SK-N-SH treated with all-trans-retinoic acid at 6 μM for 48 hours (cell line): ENCODE measurements at regions not wholly inside any gene's neighbourhood (a gene's known extent, or its start where the extent isn't known, plus 50 kb on each side); places are given as distances from the start of the nearest gene placed in this dataset.

Experiments
- ATAC-seq: fragments of 200-7000 bp; cut with Tn5 transposase; 3 replicates; pipeline ENCODE4 v1.9.1; 2020; ENCODE audit warnings: mild to moderate bottlenecking, moderate library complexity
- CREB5 ChIP-seq: fragments of 250-450 bp; sonication (Bioruptor Pico); IDR thresholded peaks from 2 replicates; pipeline ENCODE4 v1.5.1; 2020; ENCODE audit warnings: low read depth, mild to moderate bottlenecking, moderate library complexity
- CSDC2 ChIP-seq: fragments of 250-450 bp; sonication (Bioruptor Pico); IDR thresholded peaks from 2 replicates; pipeline ENCODE4 v1.5.0; 2020; ENCODE audit warnings: mild to moderate bottlenecking, moderate library complexity
- CSRNP3 ChIP-seq: fragments of 250-450 bp; sonication (Bioruptor Pico); IDR thresholded peaks from 2 replicates; pipeline ENCODE4 v1.5.1; 2021; ENCODE audit warnings: mild to moderate bottlenecking, moderate library complexity
- ESRRG ChIP-seq: fragments of 250-450 bp; sonication (Bioruptor Pico); IDR thresholded peaks from 2 replicates; pipeline ENCODE4 v1.6.1; 2021; ENCODE audit warnings: mild to moderate bottlenecking
- GLIS3 ChIP-seq: fragments of 250-450 bp; sonication (Bioruptor Pico); IDR thresholded peaks from 2 replicates; pipeline ENCODE4 v1.5.0; 2020; ENCODE audit warnings: mild to moderate bottlenecking, moderate library complexity
- ISL1 ChIP-seq: fragments of 250-450 bp; sonication (Bioruptor Pico); IDR thresholded peaks from 2 replicates; pipeline ENCODE4 v2.1.2; 2022; ENCODE audit warnings: mild to moderate bottlenecking, moderate library complexity
- OSR1 ChIP-seq: fragments of 250-450 bp; sonication (Bioruptor Pico); IDR thresholded peaks from 2 replicates; pipeline ENCODE4 v1.8.0; 2022; ENCODE audit warnings: moderate library complexity, mild to moderate bottlenecking, inconsistent platforms
- PATZ1 ChIP-seq: fragments of 250-450 bp; sonication (Bioruptor Pico); IDR thresholded peaks from 2 replicates; pipeline ENCODE4 v1.8.0; 2020; ENCODE audit warnings: mild to moderate bottlenecking, moderate library complexity, borderline replicate concordance
- POU6F1 ChIP-seq: fragments of 250-450 bp; sonication (Bioruptor Pico); IDR thresholded peaks from 2 replicates; pipeline ENCODE4 v1.8.0; 2021; ENCODE audit warnings: low read depth, mild to moderate bottlenecking, moderate library complexity, borderline replicate concordance
- PPARA ChIP-seq: fragments of 250-450 bp; sonication (Bioruptor Pico); IDR thresholded peaks from 2 replicates; pipeline ENCODE4 v1.5.0; 2020; ENCODE audit warnings: mild to moderate bottlenecking, borderline replicate concordance
- RARB ChIP-seq: fragments of 250-450 bp; sonication (Bioruptor Pico); IDR thresholded peaks from 2 replicates; pipeline ENCODE4 v1.8.0; 2021; ENCODE audit warnings: mild to moderate bottlenecking, moderate library complexity
- SNAI2 ChIP-seq: fragments of 250-450 bp; sonication (Bioruptor Pico); IDR thresholded peaks from 2 replicates; pipeline ENCODE4 v1.5.0; 2020; ENCODE audit warnings: mild to moderate bottlenecking, moderate library complexity
- TCF4 ChIP-seq: fragments of 250-450 bp; sonication (Bioruptor Pico); IDR thresholded peaks from 2 replicates; pipeline ENCODE4 v1.8.0; 2021; ENCODE audit warnings: mild to moderate bottlenecking, moderate library complexity, borderline replicate concordance
- TOX ChIP-seq: fragments of 250-450 bp; sonication (Bioruptor Pico); IDR thresholded peaks from 2 replicates; pipeline ENCODE4 v1.8.0; 2021; ENCODE audit warnings: mild to moderate bottlenecking, moderate library complexity, borderline replicate concordance
- ZC3H10 ChIP-seq: fragments of 250-450 bp; sonication (Bioruptor Pico); IDR thresholded peaks from 2 replicates; pipeline ENCODE4 v1.5.1; 2021; ENCODE audit warnings: mild to moderate bottlenecking, moderate library complexity
- ZFP3 ChIP-seq: fragments of 250-450 bp; sonication (Bioruptor Pico); IDR thresholded peaks from 2 replicates; pipeline ENCODE4 v1.5.0; 2020; ENCODE audit warnings: mild to moderate bottlenecking, moderate library complexity
- ZFP30 ChIP-seq: fragments of 450-650 bp; formaldehyde crosslinking; IDR thresholded peaks from 2 replicates; pipeline ENCODE4 v1.5.0; 2022; ENCODE audit warnings: mild to moderate bottlenecking, moderate library complexity
- ZNF565 ChIP-seq: fragments of 450-650 bp; formaldehyde crosslinking; conservative IDR thresholded peaks from 2 replicates; pipeline ENCODE4 v1.5.0; 2020; ENCODE audit warnings: low read depth, mild to moderate bottlenecking, moderate library complexity
- ZNF70 ChIP-seq: fragments of 450-650 bp; formaldehyde crosslinking; IDR thresholded peaks from 2 replicates; pipeline ENCODE4 v1.5.0; 2020; ENCODE audit warnings: mild to moderate bottlenecking, moderate library complexity
- ZNF8 ChIP-seq: fragments of 450-650 bp; formaldehyde crosslinking; IDR thresholded peaks from 2 replicates; pipeline ENCODE4 v1.5.0; 2020; ENCODE audit warnings: mild to moderate bottlenecking, moderate library complexity

GRCh38 chr18:41768467-41768866 lies 186.6 kb upstream of the PIK3C3 start:
- TF ChIP-seq GLIS3 (CRISPR knock-in tag) = no peak
- TF ChIP-seq ZNF565 (CRISPR knock-in tag) = no peak
- TF ChIP-seq POU6F1 = no peak
- no peak for TF ChIP-seq TCF4 (CRISPR knock-in tag)
- TF ChIP-seq CSRNP3 (CRISPR knock-in tag) = no peak
- TF ChIP-seq TOX = no peak
- TF ChIP-seq ESRRG (CRISPR knock-in tag) = no peak
- TF ChIP-seq ZNF70 = no peak
- TF ChIP-seq CREB5 (CRISPR knock-in tag) = no peak
- no peak for TF ChIP-seq ZFP30 (CRISPR knock-in tag)
- TF ChIP-seq CSDC2 (CRISPR knock-in tag) = no peak
- TF ChIP-seq ZNF8 (CRISPR knock-in tag) = no peak
- no peak for TF ChIP-seq RARB (CRISPR knock-in tag)
- TF ChIP-seq PATZ1 = no peak
- TF ChIP-seq OSR1 (CRISPR knock-in tag) = no peak

GRCh38 chr18:41767960-41768359 lies 187.1 kb upstream of the PIK3C3 start:
- TF ChIP-seq PPARA (CRISPR knock-in tag) = no peak
- no peak for TF ChIP-seq ZFP3 (CRISPR knock-in tag)
- TF ChIP-seq CREB5 (CRISPR knock-in tag) = no peak
- TF ChIP-seq CSRNP3 (CRISPR knock-in tag) = no peak
- TF ChIP-seq ISL1 = no peak
- no peak for TF ChIP-seq SNAI2
- no peak for TF ChIP-seq TOX
- no peak for TF ChIP-seq ZNF565 (CRISPR knock-in tag)
- TF ChIP-seq GLIS3 (CRISPR knock-in tag) = no peak
- no peak for TF ChIP-seq ZC3H10 (CRISPR knock-in tag)
- no peak for TF ChIP-seq ZFP30 (CRISPR knock-in tag)
- TF ChIP-seq RARB (CRISPR knock-in tag) = no peak
- no peak for TF ChIP-seq PATZ1
- no peak for TF ChIP-seq TCF4 (CRISPR knock-in tag)
- no peak for TF ChIP-seq ZNF8 (CRISPR knock-in tag)
- TF ChIP-seq OSR1 (CRISPR knock-in tag) = no peak
- peak; percentile 92 for ATAC-seq

More at GRCh38 chr18:41768467-41768866, 186.6 kb upstream of the PIK3C3 start:
- no peak for ATAC-seq
